Mesenchymal stem cell (in vitro differentiated cells and primary cell): ENCODE measurements at regions not wholly inside any gene's neighbourhood (a gene's known extent, or its start where the extent isn't known, plus 50 kb on each side); places are given as distances from the start of the nearest gene placed in this dataset.
A peak's percentile ranks its signal among the peaks of the same experiment; 100 is the strongest.

ENCODE experiments used
- DNase-seq: peaks from one replicate; pipeline ENCODE4 v3.0.0-alpha.2; 2013
- H2AFZ ChIP-seq: one replicate; pipeline ENCODE4 v1.6.1; 2013; ENCODE audit warnings: low read depth, mild to moderate bottlenecking, control low read depth, inconsistent platforms, low read length, moderate library complexity
- H2AK5ac ChIP-seq: 2 replicates; pipeline ENCODE4 v1.6.1; 2013; ENCODE audit warnings: low read length, moderate library complexity, mild to moderate bottlenecking, inconsistent platforms; ENCODE audit not compliant: severe bottlenecking
- H2BK120ac ChIP-seq: one replicate; pipeline ENCODE4 v1.6.1; 2013; ENCODE audit warnings: low read depth, mild to moderate bottlenecking, inconsistent platforms, low read length, moderate library complexity
- H2BK12ac ChIP-seq, 2 experiments: one replicate each; pipeline ENCODE4 v1.6.1; 2013; ENCODE audit warnings: inconsistent platforms in 2 of 2, low read length in 2 of 2, mild to moderate bottlenecking in 2 of 2, moderate library complexity in 2 of 2, control low read depth in 1 of 2
- H2BK15ac ChIP-seq: one replicate; pipeline ENCODE4 v1.6.1; 2013; ENCODE audit warnings: mild to moderate bottlenecking, low read depth, inconsistent platforms; ENCODE audit not compliant: poor library complexity, severe bottlenecking
- H2BK5ac ChIP-seq: 2 replicates; pipeline ENCODE4 v1.6.1; 2013; ENCODE audit warnings: low read depth, mild to moderate bottlenecking, low read length, control low read depth, inconsistent platforms; ENCODE audit not compliant: poor library complexity, severe bottlenecking
- H3K14ac ChIP-seq, 2 experiments: one replicate each; pipeline ENCODE4 v1.6.1; 2013; ENCODE audit warnings: inconsistent platforms in 2 of 2, low read length in 2 of 2, control low read depth in 1 of 2, mild to moderate bottlenecking in 1 of 2, moderate library complexity in 1 of 2
- H3K18ac ChIP-seq, 2 experiments: one replicate each; pipeline ENCODE4 v1.6.1; 2013; ENCODE audit warnings: inconsistent platforms in 2 of 2, low read length in 2 of 2, control low read depth in 1 of 2, low read depth in 1 of 2, mild to moderate bottlenecking in 1 of 2
- H3K23ac ChIP-seq, 2 experiments: one replicate each; pipeline ENCODE4 v1.6.1; 2013; ENCODE audit warnings: inconsistent platforms in 2 of 2, low read length in 2 of 2, mild to moderate bottlenecking in 2 of 2, moderate library complexity in 2 of 2, control low read depth in 1 of 2
- H3K27ac ChIP-seq: 2 replicates; pipeline ENCODE4 v1.5.1; 2013; ENCODE audit warnings: mild to moderate bottlenecking, moderate library complexity, low read length, control low read depth, inconsistent platforms; ENCODE audit not compliant: poor library complexity, severe bottlenecking
- H3K27me3 ChIP-seq, 2 experiments: 2 replicates each; pipeline versions ENCODE4 v1.6.1 to v1.7.0; 2013; ENCODE audit warnings: low read length in 2 of 2, mild to moderate bottlenecking in 2 of 2, moderate library complexity in 2 of 2, control low read depth in 1 of 2, inconsistent platforms in 1 of 2; ENCODE audit not compliant: control insufficient read depth in 1 of 2, insufficient read depth in 1 of 2
- H3K36me3 ChIP-seq, 2 experiments: 2 replicates each; pipeline versions ENCODE4 v1.6.1 to v1.7.0; 2013; ENCODE audit warnings: low read length in 2 of 2, control low read depth in 1 of 2, inconsistent platforms in 1 of 2, low read depth in 1 of 2, mild to moderate bottlenecking in 1 of 2; ENCODE audit not compliant: insufficient read depth in 2 of 2, control insufficient read depth in 1 of 2
- H3K4ac ChIP-seq, 2 experiments: one replicate each; pipeline ENCODE4 v1.6.1; 2013; ENCODE audit warnings: inconsistent platforms in 2 of 2, low read length in 2 of 2, mild to moderate bottlenecking in 2 of 2, moderate library complexity in 2 of 2, control low read depth in 1 of 2, low read depth in 1 of 2
- H3K4me1 ChIP-seq: 2 replicates; pipeline ENCODE4 v1.6.1; 2013; ENCODE audit warnings: low read depth, low read length, control low read depth; ENCODE audit not compliant: control insufficient read depth, insufficient read depth
- H3K4me2 ChIP-seq: 2 replicates; pipeline ENCODE4 v1.6.1; 2013; ENCODE audit warnings: low read length, mild to moderate bottlenecking, inconsistent platforms; ENCODE audit not compliant: poor library complexity, severe bottlenecking
- H3K4me3 ChIP-seq, 2 experiments: 2 replicates each; pipeline versions ENCODE4 v1.5.1 to v1.7.0; 2013; ENCODE audit warnings: low read length in 2 of 2, mild to moderate bottlenecking in 2 of 2, control low read depth in 1 of 2, low read depth in 1 of 2; ENCODE audit not compliant: insufficient read depth in 1 of 2
- H3K79me1 ChIP-seq: replicated peaks from 2 replicates; pipeline ENCODE4 v1.6.1; 2013; ENCODE audit warnings: mild to moderate bottlenecking, control low read depth, low read length, inconsistent platforms; ENCODE audit not compliant: poor library complexity, severe bottlenecking
- H3K9ac ChIP-seq: 2 replicates; pipeline ENCODE4 v1.7.0; 2013; ENCODE audit warnings: mild to moderate bottlenecking, low read length, moderate library complexity
- H3K9me3 ChIP-seq: 2 replicates; pipeline ENCODE4 v1.7.0; 2013; ENCODE audit warnings: mild to moderate bottlenecking, low read length; ENCODE audit not compliant: control insufficient read depth
- H4K8ac ChIP-seq: one replicate; pipeline ENCODE4 v1.6.1; 2013; ENCODE audit warnings: inconsistent platforms, mild to moderate bottlenecking, low read length, moderate library complexity
- H4K91ac ChIP-seq: one replicate; pipeline ENCODE4 v1.6.1; 2013; ENCODE audit warnings: mild to moderate bottlenecking, low read length, inconsistent platforms
- WGBS: methylation state at CpG from one replicate; pipeline ENCODE4 v1.1.7; 2013; ENCODE audit warnings: mixed read lengths; 5-methylcytosine and 5-hydroxymethylcytosine counted together

DNA sequence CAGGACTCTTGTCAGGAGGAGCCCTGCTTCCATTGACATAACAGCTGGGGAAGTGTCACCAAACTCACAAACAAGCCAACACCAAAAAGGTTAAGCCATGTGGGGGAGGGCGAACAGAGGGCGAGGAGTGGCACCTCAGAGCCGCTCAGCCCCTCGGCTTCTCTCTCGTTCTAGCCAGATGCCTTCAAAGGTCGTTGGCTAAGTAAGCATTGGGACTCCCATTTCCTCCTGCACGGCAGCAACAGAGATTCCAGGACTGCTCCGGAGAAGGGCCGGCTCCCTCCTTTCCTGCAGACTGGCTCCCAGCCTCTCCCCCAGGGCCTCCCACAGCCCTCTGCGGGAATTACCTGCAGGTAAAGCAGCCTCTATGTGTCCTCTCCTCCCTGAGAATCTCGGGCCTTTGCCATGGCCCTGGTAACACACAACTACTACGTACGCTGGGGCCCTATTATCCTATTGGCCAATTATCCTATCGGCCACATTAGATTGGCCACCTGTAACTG is 52.1 kb upstream of the RNU6ATAC start:
- Histone ChIP-seq H3K9ac (no peak overlapping the region), H2AK5ac (no peak overlapping the region), H3K4ac (peak overlapping the region; percentile 96 to 98), H3K27ac (no peak overlapping the region), H3K36me3 (no peaks in the 10 kb centered on the region), H2BK5ac (no peak overlapping the region), H3K23ac (peak overlapping the region in 1 of 2 experiments; percentile 67), H2BK12ac (peak overlapping the region; percentile 85 to 88), H3K27me3 (peaks cover 0 to 25% of the 10 kb centered on the region in 2 experiments), H3K4me1 (peaks cover 28% of the 10 kb centered on the region), H3K4me3 (no peak overlapping the region), H2BK15ac (peak overlapping the region; percentile 98), H4K91ac (peak overlapping the region; percentile 98), H3K79me1 (no peaks in the 10 kb centered on the region), H2BK120ac (peak overlapping the region; percentile 95), H3K18ac (peak overlapping the region; percentile 87 to 91), H3K9me3 (peaks cover 4% of the 10 kb centered on the region), H4K8ac (peak overlapping the region; percentile 83), H3K4me2 (no peak overlapping the region), H3K14ac (peak overlapping the region in 1 of 2 experiments; percentile 77), H2AFZ (peak overlapping the region; percentile 0)
- peak; percentile 69 for DNase-seq
- 53% methylated on average over 14 of the region's 14 CpGs for WGBS

DNA sequence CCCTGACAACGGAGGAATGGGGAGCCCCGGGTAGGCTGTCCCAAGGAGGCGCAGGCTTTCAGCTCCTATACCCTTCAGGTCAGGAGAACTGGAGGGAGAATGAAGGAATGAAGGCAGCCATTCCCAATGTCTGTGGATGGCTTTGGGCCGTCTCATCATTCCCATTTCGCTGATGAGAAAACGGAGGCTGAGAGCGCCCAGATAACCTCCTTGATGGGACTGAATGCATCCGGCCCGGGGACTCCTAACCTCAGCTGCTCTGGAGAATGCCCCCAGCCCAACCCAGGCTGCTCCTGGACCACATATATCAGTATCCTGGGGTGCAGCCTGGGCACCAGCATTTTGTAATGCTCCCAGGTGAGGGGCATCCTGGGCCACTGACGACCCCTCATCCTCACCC is 52.6 kb upstream of the RNU6ATAC start:
- Histone ChIP-seq H3K9me3 (peaks cover 4% of the 10 kb centered on the region), H3K4me2 (no peak overlapping the region), H3K23ac (no peak overlapping the region), H3K14ac (peak overlapping the region in 1 of 2 experiments; percentile 77), H2BK120ac (peak overlapping the region; percentile 95), H2AFZ (no peak overlapping the region), H3K4me3 (no peak overlapping the region), H4K91ac (peak overlapping the region; percentile 98), H2BK15ac (peak overlapping the region; percentile 60), H2AK5ac (no peak overlapping the region), H3K4me1 (peaks cover 26% of the 10 kb centered on the region), H2BK5ac (no peak overlapping the region), H4K8ac (peak overlapping the region; percentile 83), H3K27me3 (peaks cover 0 to 25% of the 10 kb centered on the region in 2 experiments), H3K18ac (peak overlapping the region; percentile 87 to 91), H3K4ac (peak overlapping the region; percentile 96 to 98), H3K36me3 (no peaks in the 10 kb centered on the region), H3K27ac (no peak overlapping the region), H3K9ac (no peak overlapping the region), H3K79me1 (no peaks in the 10 kb centered on the region), H2BK12ac (peak overlapping the region; percentile 40 to 88)
- WGBS: 95% methylated on average over 10 of the region's 10 CpGs
- DNase-seq: no peak

DNA sequence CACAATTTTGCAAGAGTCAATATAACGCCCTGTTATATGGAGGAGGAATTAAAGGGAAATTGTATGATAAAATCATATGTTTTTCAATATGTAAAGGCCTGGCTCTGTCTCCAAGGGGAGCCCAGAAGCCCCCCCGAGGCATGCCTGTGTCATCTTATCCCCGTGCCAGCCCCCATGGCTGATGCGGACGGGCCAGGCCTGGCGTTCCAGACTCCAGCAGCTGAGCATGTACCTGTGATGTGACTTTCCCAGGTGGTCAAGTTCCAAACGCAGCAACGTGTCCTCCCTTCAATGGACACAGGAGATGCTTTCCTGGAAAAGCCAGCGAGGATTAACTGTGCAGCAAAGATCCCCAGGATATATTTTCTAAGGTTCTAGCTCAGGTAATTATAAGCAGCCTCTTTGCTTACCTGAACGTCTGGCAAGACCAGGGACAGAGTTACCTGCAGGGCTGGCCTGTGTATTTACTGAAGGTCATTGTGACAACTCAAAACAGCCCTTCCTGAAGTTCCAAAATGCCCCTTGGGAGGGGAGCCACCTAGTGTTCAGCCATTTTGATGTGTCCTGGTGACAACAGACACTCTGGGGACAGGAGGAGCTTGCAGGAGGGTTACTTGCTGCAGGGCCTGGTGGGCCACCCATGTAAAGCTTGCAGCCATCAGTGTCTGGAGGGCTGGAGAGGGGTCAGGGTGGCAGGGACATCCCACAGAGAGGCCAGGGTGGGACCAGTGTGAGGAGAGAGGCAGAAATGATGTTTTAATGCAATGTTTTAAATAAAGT is 53.3 kb upstream of the RNU6ATAC start:
- no peak for DNase-seq
- peak overlapping the region; percentile 66 for H4K8ac ChIP-seq
- H3K36me3 ChIP-seq: no peaks in the 10 kb centered on the region
- peaks cover 3% of the 10 kb centered on the region for H3K9me3 ChIP-seq
- peak overlapping the region; percentile 98 for H4K91ac ChIP-seq
- H3K27ac ChIP-seq: no peak overlapping the region
- H3K27me3 ChIP-seq: peaks cover 0 to 29% of the 10 kb centered on the region in 2 experiments
- no peak overlapping the region for H2AFZ ChIP-seq
- H3K14ac ChIP-seq: no peak overlapping the region
- H3K18ac ChIP-seq: peak overlapping the region; percentile 87 to 91
- peak overlapping the region; percentile 37 for H2BK120ac ChIP-seq
- no peaks in the 10 kb centered on the region for H3K79me1 ChIP-seq
- H2BK12ac ChIP-seq: peak overlapping the region; percentile 95 to 97
- no peak overlapping the region for H3K9ac ChIP-seq
- no peak overlapping the region for H2BK5ac ChIP-seq
- H3K4me1 ChIP-seq: peaks cover 26% of the 10 kb centered on the region
- H3K4me3 ChIP-seq: no peak overlapping the region
- no peak overlapping the region for H3K4me2 ChIP-seq
- H3K23ac ChIP-seq: no peak overlapping the region
- WGBS: 90% methylated on average over 10 of the region's 10 CpGs
- H3K4ac ChIP-seq: peak overlapping the region in 1 of 2 experiments; percentile 96
- H2BK15ac ChIP-seq: peak overlapping the region; percentile 68
- H2AK5ac ChIP-seq: no peak overlapping the region

DNA sequence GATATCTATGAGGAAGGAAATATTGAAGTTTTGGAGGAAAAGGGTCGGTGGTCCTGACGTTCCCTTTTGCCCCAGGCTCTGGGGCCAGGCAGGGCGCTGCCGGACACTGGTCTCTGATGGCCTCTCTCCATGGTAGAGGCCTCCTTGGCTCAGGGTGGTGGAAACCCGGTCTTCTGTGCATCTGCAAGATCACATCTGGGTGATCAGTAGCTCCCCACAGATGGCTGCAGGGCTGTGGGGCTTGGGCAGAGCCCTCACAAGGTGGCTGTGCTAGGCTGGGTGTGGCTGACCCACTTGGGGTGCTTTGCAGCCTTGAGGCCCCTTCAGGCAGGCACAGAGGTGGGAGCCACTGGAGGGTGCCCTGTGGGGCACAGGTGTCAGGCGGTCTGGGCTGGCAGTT is 53.9 kb upstream of the RNU6ATAC start:
- Histone ChIP-seq H4K91ac (no peak overlapping the region), H3K14ac (peak overlapping the region in 1 of 2 experiments; percentile 53), H2BK15ac (peak overlapping the region; percentile 26), H2AFZ (no peak overlapping the region), H2BK120ac (no peak overlapping the region), H4K8ac (peak overlapping the region; percentile 27), H3K27me3 (peaks cover 0 to 33% of the 10 kb centered on the region in 2 experiments), H3K27ac (no peak overlapping the region), H3K79me1 (no peaks in the 10 kb centered on the region), H2BK12ac (peak overlapping the region in 1 of 2 experiments; percentile 94), H2AK5ac (no peak overlapping the region), H3K36me3 (no peaks in the 10 kb centered on the region), H3K9me3 (no peaks in the 10 kb centered on the region), H2BK5ac (no peak overlapping the region), H3K18ac (peak overlapping the region; percentile 68 to 88), H3K4me2 (no peak overlapping the region), H3K9ac (no peak overlapping the region), H3K4ac (peak overlapping the region in 1 of 2 experiments; percentile 66), H3K23ac (no peak overlapping the region), H3K4me1 (peaks cover 28% of the 10 kb centered on the region), H3K4me3 (no peak overlapping the region)
- WGBS: 91% methylated on average over 6 of the region's 6 CpGs
- no peak for DNase-seq
